Endothelial cell of umbilical vein (primary cell): ENCODE measurements at regions not wholly inside any gene's neighbourhood (a gene's known extent, or its start where the extent isn't known, plus 50 kb on each side); places are given as distances from the start of the nearest gene placed in this dataset.

Experiments used
- BruUV-seq: library from RNA; stranded (reverse); fragments of 400-500 nt; replicated peaks from 2 replicates; lab custom pipeline; 2021; lab: Mats Ljungman, UMichigan
- CTCF ChIA-PET: fragments of 300-600, 350-600 bp; sonication (Branson Sonifier 250); formaldehyde crosslinking; loops from one replicate; lab custom pipeline; 2021; ENCODE audit warnings: antibody characterized with exemption, inconsistent platforms; lab: Charles Lee
- POLR2A ChIA-PET: fragments of 300-600, 350-600 bp; sonication (Branson Sonifier 250); formaldehyde crosslinking; loops from one replicate; lab custom pipeline; 2021; ENCODE audit warnings: antibody characterized with exemption, inconsistent platforms; lab: Charles Lee
- DNase-seq: peaks from one replicate; pipeline ENCODE4 v3.0.0-alpha.2; 2011; ENCODE audit warnings: low read depth, low spot score
- FAIRE-seq: peaks from 2 replicates; lab custom pipeline; 2011; peaks lifted over from hg19 to GRCh38; lab: Jason Lieb, UNC
- H2AFZ ChIP-seq: 2 replicates; pipeline ENCODE4 v1.6.0; 2012; ENCODE audit warnings: low read depth, low read length, control low read depth, inconsistent platforms
- H3K27ac ChIP-seq: 2 replicates; pipeline ENCODE4 v1.5.1; 2011; ENCODE audit warnings: low read depth, mild to moderate bottlenecking, control low read depth, low read length, moderate library complexity; ENCODE audit not compliant: insufficient read depth
- H3K27me3 ChIP-seq, 2 experiments: 2 replicates each; pipeline versions ENCODE4 v1.6.0 to v1.6.1; 2011; ENCODE audit warnings: low read length in 2 of 2, mixed read lengths in 1 of 2; ENCODE audit not compliant: control insufficient read depth in 2 of 2, insufficient read depth in 2 of 2
- H3K36me3 ChIP-seq, 2 experiments: 2 replicates in 1 of 2; 3 replicates in 1 of 2; pipeline ENCODE4 v1.5.1; 2011; ENCODE audit warnings: low read length in 2 of 2, mild to moderate bottlenecking in 1 of 2, moderate library complexity in 1 of 2; ENCODE audit not compliant: control insufficient read depth in 2 of 2, insufficient read depth in 2 of 2; ENCODE audit errors: extremely low read depth in 1 of 2
- H3K4me1 ChIP-seq: 3 replicates; pipeline ENCODE4 v1.5.1; 2011; ENCODE audit warnings: mild to moderate bottlenecking, low read length; ENCODE audit not compliant: control insufficient read depth, insufficient read depth; ENCODE audit errors: extremely low read depth
- H3K4me2 ChIP-seq: 2 replicates; pipeline ENCODE4 v1.6.1; 2011; ENCODE audit warnings: low read length, control low read depth, mixed read lengths; ENCODE audit not compliant: insufficient read depth
- H3K4me3 ChIP-seq, 3 experiments: fragments of 200-600 bp in 1 of 3; sonication (generic), shearing (Covaris generic) in 1 of 3; replicated peaks in 1 of 3; 2 replicates each; pipeline ENCODE4 v1.5.1; 2011 to 2016; ENCODE audit warnings: control low read depth in 3 of 3, low read length in 3 of 3, mild to moderate bottlenecking in 2 of 3, inconsistent platforms in 1 of 3, low read depth in 1 of 3, moderate library complexity in 1 of 3; ENCODE audit not compliant: insufficient read depth in 1 of 3
- H3K79me2 ChIP-seq: 2 replicates; pipeline ENCODE4 v1.6.0; 2012; ENCODE audit warnings: low read length, inconsistent platforms; ENCODE audit not compliant: control insufficient read depth, insufficient read depth
- H3K9ac ChIP-seq: replicated peaks from 2 replicates; pipeline ENCODE3; 2011; ENCODE audit warnings: low read length, control low read depth; ENCODE audit not compliant: insufficient read depth; ENCODE audit errors: extremely low read depth
- H3K9me1 ChIP-seq: replicated peaks from 3 replicates; pipeline ENCODE4 v1.6.0; 2011; ENCODE audit warnings: mild to moderate bottlenecking, low read length; ENCODE audit not compliant: control insufficient read depth, insufficient read depth; ENCODE audit errors: extremely low read depth
- H3K9me3 ChIP-seq: replicated peaks from 2 replicates; pipeline ENCODE4 v1.5.1; 2012; ENCODE audit warnings: low read length, inconsistent platforms; ENCODE audit not compliant: control insufficient read depth, insufficient read depth
- H4K20me1 ChIP-seq: replicated peaks from 2 replicates; pipeline ENCODE3; 2011; ENCODE audit warnings: mild to moderate bottlenecking, low read length; ENCODE audit not compliant: control insufficient read depth, insufficient read depth; ENCODE audit errors: extremely low read depth
- CTCF ChIP-seq, 2 donors: IDR thresholded peaks; 1 replicate in 1 of 2; 2 replicates in 1 of 2; pipeline ENCODE4 v1.5.1; 2011; ENCODE audit warnings: low read length in 2 of 2, mild to moderate bottlenecking in 2 of 2, moderate library complexity in 2 of 2, control low read depth in 1 of 2, inconsistent platforms in 1 of 2, low read depth in 1 of 2; ENCODE audit not compliant: insufficient read depth in 1 of 2; ENCODE audit errors: extremely low read depth in 1 of 2
- EZH2 ChIP-seq: IDR thresholded peaks from 2 replicates; pipeline ENCODE4 v1.6.1; 2012; ENCODE audit warnings: borderline replicate concordance, low read depth, mild to moderate bottlenecking, moderate library complexity, low read length, inconsistent platforms; ENCODE audit not compliant: severe bottlenecking
- FOS ChIP-seq: IDR thresholded peaks from 2 replicates; pipeline ENCODE4 v1.6.1; 2011; ENCODE audit warnings: mild to moderate bottlenecking, low read length, moderate library complexity, borderline replicate concordance; ENCODE audit not compliant: insufficient read depth
- GATA2 ChIP-seq: IDR thresholded peaks from 2 replicates; pipeline ENCODE4 v1.7.0; 2011; ENCODE audit warnings: low read depth, mild to moderate bottlenecking, moderate library complexity, mixed read lengths, low read length; ENCODE audit not compliant: insufficient read length, insufficient read depth
- JUN ChIP-seq: IDR thresholded peaks from 2 replicates; pipeline ENCODE4 v1.6.1; 2011; ENCODE audit warnings: borderline replicate concordance, low read depth; ENCODE audit not compliant: insufficient read length, insufficient read depth
- MAX ChIP-seq: IDR thresholded peaks from 2 replicates; pipeline ENCODE4 v1.6.1; 2011; ENCODE audit not compliant: insufficient read depth, insufficient read length
- MYC ChIP-seq: IDR thresholded peaks from one replicate; pipeline ENCODE4 v1.6.1; 2011; ENCODE audit warnings: mild to moderate bottlenecking, low read depth, low read length
- POLR2A ChIP-seq: IDR thresholded peaks from 2 replicates; pipeline ENCODE4 v1.6.1; 2012; ENCODE audit warnings: low read depth, mild to moderate bottlenecking, control low read depth, low read length
- POLR2AphosphoS5 ChIP-seq: IDR thresholded peaks from 2 replicates; pipeline ENCODE4 v1.6.1; 2012; ENCODE audit warnings: low read depth, mild to moderate bottlenecking, control low read depth, low read length, moderate library complexity; ENCODE audit not compliant: insufficient read depth
- dilution Hi-C: fragments of 300-500 bp; cut with MboI; formaldehyde crosslinking; loops from one replicate; pipeline ENCODE4 v1.15.0; 2019; ENCODE audit warnings: low sequenced_read_pairs; ENCODE audit not compliant: extremely low pct_ligation_motif_present
- intact Hi-C: fragments of 100-400 bp; cut with micrococcal nuclease; formaldehyde crosslinking; loops from one replicate; pipeline ENCODE4 v1.10.0; 2022

- BruUV-seq, result no TSS peak
- Histone ChIP-seq H3K4me2 (no peak overlapping the region), H3K27me3 (no peaks in the 10 kb centered on the region), H3K36me3 (no peaks in the 10 kb centered on the region), H3K9me3 (no peaks in the 10 kb centered on the region), H4K20me1 (no peaks in the 10 kb centered on the region), H3K4me1 (no peaks in the 10 kb centered on the region), H2AFZ (no peak overlapping the region), H3K9me1 (no peaks in the 10 kb centered on the region), H3K4me3 (no peak overlapping the region), H3K27ac (no peak overlapping the region), H3K9ac (no peak overlapping the region), H3K79me2 (no peaks in the 10 kb centered on the region)
- TF ChIP-seq JUN (no peak), GATA2 (no peak), POLR2A (no peak), MAX (no peak), POLR2AphosphoS5 (no peak), MYC (no peak), CTCF (IDR thresholded peaks at IDR 0.05; ENCODE audit: extremely low read depth in 1 of 2, insufficient read depth in 1 of 2, low read depth in 1 of 2, low read length in 2 of 2) (no peak), FOS (no peak), EZH2 (no peak)
- ChIA-PET POLR2A (no interaction called here), CTCF (no interaction called here)
- dilution Hi-C loops, result no loop called here
- intact Hi-C loops, result no loop called here
- no peak for DNase-seq
- FAIRE-seq, result no peak
These were observed 426.0 kb downstream of the TYW1 start for GRCh38 chr7:67422601-67423000.
